PC-3 (cell line): ENCODE measurements at regions not wholly inside any gene's neighbourhood (a gene's known extent, or its start where the extent isn't known, plus 50 kb on each side); places are given as distances from the start of the nearest gene placed in this dataset.

ENCODE experiments used
- ATAC-seq: fragments of 200-7000 bp; cut with Tn5 transposase; 2 replicates; pipeline ENCODE4 v1.9.1; 2020; ENCODE audit warnings: mild to moderate bottlenecking, moderate library complexity
- BruUV-seq: library from RNA; stranded (reverse); fragments of 400-500 nt; replicated peaks from 2 replicates; lab custom pipeline; 2021; lab: Mats Ljungman, UMichigan
- CTCF ChIA-PET: fragments of 300-600 bp; sonication (Branson Sonifier 250); formaldehyde crosslinking; loops from one replicate; lab custom pipeline; 2022; ENCODE audit warnings: antibody characterized with exemption; lab: Charles Lee
- POLR2A ChIA-PET: fragments of 300-600 bp; sonication (Branson Sonifier 250); formaldehyde crosslinking; loops from one replicate; lab custom pipeline; 2022; ENCODE audit warnings: antibody characterized with exemption; ENCODE audit not compliant: unreplicated experiment; lab: Charles Lee
- DNase-seq: peaks from one replicate; pipeline ENCODE4 v3.0.0-alpha.2; 2015
- H2AFZ ChIP-seq: fragments of 300-600 bp; sonication (generic); 2 replicates; pipeline ENCODE4 v1.6.0; 2016; ENCODE audit warnings: antibody characterized with exemption, low read length
- H3F3A ChIP-seq: fragments of 300-600 bp; sonication (generic); one replicate; pipeline ENCODE4 v1.6.0; 2017; ENCODE audit warnings: antibody characterized with exemption, low read length, control low read depth, mild to moderate bottlenecking; ENCODE audit not compliant: unreplicated experiment
- H3K27ac ChIP-seq: fragments of 300-600 bp; sonication (generic); 2 replicates; pipeline ENCODE4 v1.5.1; 2016; ENCODE audit warnings: mild to moderate bottlenecking, low read length
- H3K27me3 ChIP-seq: fragments of 300-600 bp; sonication (generic); 2 replicates; pipeline ENCODE4 v1.6.1; 2016; ENCODE audit warnings: low read length, mixed read lengths
- H3K36me3 ChIP-seq: fragments of 300-600 bp; sonication (generic); 2 replicates; pipeline ENCODE4 v1.6.1; 2016; ENCODE audit warnings: low read depth, mixed run types, low read length, mixed read lengths
- H3K4me1 ChIP-seq: fragments of 300-600 bp; sonication (generic); 2 replicates; pipeline ENCODE4 v1.5.1; 2016; ENCODE audit warnings: low read length; ENCODE audit not compliant: insufficient read depth
- H3K4me2 ChIP-seq: fragments of 300-600 bp; sonication (generic); 2 replicates; pipeline ENCODE4 v1.6.0; 2016; ENCODE audit warnings: low read length
- H3K4me3 ChIP-seq: fragments of 300-600 bp; sonication (generic); 2 replicates; pipeline ENCODE4 v1.5.1; 2016; ENCODE audit warnings: mild to moderate bottlenecking, low read length, mixed read lengths
- H3K79me2 ChIP-seq: fragments of 300-600 bp; sonication (generic); 2 replicates; pipeline ENCODE4 v1.6.1; 2017; ENCODE audit warnings: low read length, mixed read lengths
- H3K9ac ChIP-seq: fragments of 300-600 bp; sonication (generic); 2 replicates; pipeline ENCODE4 v1.6.0; 2016; ENCODE audit warnings: mild to moderate bottlenecking, low read length
- H3K9me2 ChIP-seq: fragments of 300-600 bp; sonication (generic); replicated peaks from 2 replicates; pipeline ENCODE4 v1.6.1; 2016; ENCODE audit warnings: mixed run types, low read length, mixed read lengths
- H3K9me3 ChIP-seq: fragments of 300-600 bp; sonication (generic); 2 replicates; pipeline ENCODE4 v1.6.1; 2016; ENCODE audit warnings: low read length, mixed read lengths
- H4K20me1 ChIP-seq: fragments of 300-600 bp; sonication (generic); 2 replicates; pipeline ENCODE4 v1.6.1; 2016; ENCODE audit warnings: low read length, mixed read lengths
- EZH2 ChIP-seq: fragments of 300-600 bp; sonication (generic); IDR thresholded peaks from one replicate; pipeline ENCODE4 v1.6.1; 2017; ENCODE audit warnings: antibody characterized with exemption, mild to moderate bottlenecking, low read length; ENCODE audit not compliant: unreplicated experiment
- EZH2phosphoT487 ChIP-seq: fragments of 300-600 bp; sonication (generic); IDR thresholded peaks from 2 replicates; pipeline ENCODE4 v1.6.1; 2018; ENCODE audit warnings: mild to moderate bottlenecking, antibody characterized with exemption, low read length, borderline replicate concordance
- intact Hi-C: fragments of 100-400 bp; cut with micrococcal nuclease; formaldehyde crosslinking; loops from 2 replicates; pipeline ENCODE4 v1.9.0; 2023
- TF ChIP-seq, protein P1 (sequence below): fragments of 300-600 bp; sonication (generic); conservative IDR thresholded peaks from 2 replicates; pipeline ENCODE4 v1.5.1; 2017; ENCODE audit warnings: antibody characterized with exemption, low read depth, mild to moderate bottlenecking, low read length

DNA sequence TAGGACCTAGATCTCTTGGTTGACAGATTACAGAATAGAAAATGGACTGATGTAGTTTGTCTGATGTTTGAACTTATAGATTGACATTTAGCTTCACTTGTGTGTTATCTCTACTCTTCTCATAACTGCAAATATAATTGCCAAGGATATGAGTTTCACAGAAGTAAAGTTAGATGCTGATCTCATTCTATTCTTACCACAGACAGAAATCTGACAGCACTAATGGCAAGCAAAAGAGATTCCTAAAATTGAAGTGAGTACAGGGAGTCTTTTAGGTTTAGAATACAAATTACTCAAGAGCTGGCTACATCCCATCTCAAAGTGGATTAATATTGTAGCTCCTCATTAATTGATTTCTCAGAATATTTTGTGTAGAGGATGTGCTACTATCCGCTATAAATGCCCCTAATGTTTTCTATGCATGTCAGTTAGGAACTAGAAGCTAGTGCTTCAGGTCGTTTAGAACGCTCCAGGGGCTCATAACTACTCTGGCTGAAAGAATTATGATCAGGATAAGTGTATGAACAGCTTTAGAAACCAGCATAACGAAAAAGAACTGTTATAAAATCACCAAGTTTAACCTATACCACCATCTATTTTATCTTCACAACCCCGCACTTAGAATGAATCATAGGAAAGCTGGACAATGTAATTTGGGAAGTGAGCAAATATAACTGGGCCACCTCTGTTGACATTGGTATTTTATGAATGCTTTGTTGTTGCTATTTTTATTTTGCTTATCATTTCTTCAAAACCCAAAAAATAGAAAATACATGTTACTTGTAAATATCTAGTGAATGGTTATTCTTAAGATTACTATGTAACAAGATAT is 378.8 kb upstream of the REG3G start:
- ATAC-seq, result no peak
- Histone ChIP-seq H3K9me3 (peaks cover 11% of the 10 kb centered on the region), H3F3A (no peaks in the 10 kb centered on the region), H3K27me3 (no peaks in the 10 kb centered on the region), H3K9ac (no peak overlapping the region), H3K9me2 (no peaks in the 10 kb centered on the region), H3K4me3 (no peak overlapping the region), H4K20me1 (no peaks in the 10 kb centered on the region), H3K27ac (no peak overlapping the region), H3K4me1 (no peaks in the 10 kb centered on the region), H2AFZ (no peak overlapping the region), H3K79me2 (no peaks in the 10 kb centered on the region), H3K4me2 (no peak overlapping the region), H3K36me3 (no peaks in the 10 kb centered on the region)
- no TSS peak for BruUV-seq
- intact Hi-C loops, result no loop called here
- TF ChIP-seq EZH2 (no peak), EZH2phosphoT487 (no peak)
- TF ChIP-seq, protein P1, sequence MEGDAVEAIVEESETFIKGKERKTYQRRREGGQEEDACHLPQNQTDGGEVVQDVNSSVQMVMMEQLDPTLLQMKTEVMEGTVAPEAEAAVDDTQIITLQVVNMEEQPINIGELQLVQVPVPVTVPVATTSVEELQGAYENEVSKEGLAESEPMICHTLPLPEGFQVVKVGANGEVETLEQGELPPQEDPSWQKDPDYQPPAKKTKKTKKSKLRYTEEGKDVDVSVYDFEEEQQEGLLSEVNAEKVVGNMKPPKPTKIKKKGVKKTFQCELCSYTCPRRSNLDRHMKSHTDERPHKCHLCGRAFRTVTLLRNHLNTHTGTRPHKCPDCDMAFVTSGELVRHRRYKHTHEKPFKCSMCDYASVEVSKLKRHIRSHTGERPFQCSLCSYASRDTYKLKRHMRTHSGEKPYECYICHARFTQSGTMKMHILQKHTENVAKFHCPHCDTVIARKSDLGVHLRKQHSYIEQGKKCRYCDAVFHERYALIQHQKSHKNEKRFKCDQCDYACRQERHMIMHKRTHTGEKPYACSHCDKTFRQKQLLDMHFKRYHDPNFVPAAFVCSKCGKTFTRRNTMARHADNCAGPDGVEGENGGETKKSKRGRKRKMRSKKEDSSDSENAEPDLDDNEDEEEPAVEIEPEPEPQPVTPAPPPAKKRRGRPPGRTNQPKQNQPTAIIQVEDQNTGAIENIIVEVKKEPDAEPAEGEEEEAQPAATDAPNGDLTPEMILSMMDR, result no peak
- no peak for DNase-seq
- ChIA-PET CTCF (no interaction called here), POLR2A (no interaction called here)

DNA sequence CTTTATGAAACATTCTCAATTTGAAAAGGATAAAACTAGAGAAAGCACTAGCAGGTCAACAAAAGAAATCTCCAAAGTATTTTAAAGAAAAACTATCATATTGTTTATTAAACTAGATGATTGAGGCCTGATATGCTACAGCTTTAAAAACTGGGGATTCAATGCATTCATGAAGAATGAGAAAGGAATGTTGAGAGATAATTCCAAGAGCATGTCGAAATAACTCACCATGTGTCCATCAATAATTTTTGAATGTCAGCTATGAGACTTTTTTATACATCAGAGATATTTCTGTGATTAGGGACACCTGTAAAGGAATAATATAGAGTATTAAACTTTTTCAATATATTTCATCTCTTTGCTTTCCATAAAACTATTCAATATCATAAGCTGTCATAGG is 376.9 kb upstream of the REG3G start:
- peaks cover 14% of the 10 kb centered on the region for H3K9me3 ChIP-seq
- TF ChIP-seq EZH2, result no peak
- no peak for TF ChIP-seq EZH2phosphoT487
- TF ChIP-seq, protein P1, result no peak
- H3K27ac ChIP-seq, result no peak overlapping the region
- H3K4me1 ChIP-seq, result no peaks in the 10 kb centered on the region
- H3K9ac ChIP-seq, result no peak overlapping the region
- H4K20me1 ChIP-seq, result no peaks in the 10 kb centered on the region
- CTCF ChIA-PET, result no interaction called here
- POLR2A ChIA-PET, result no interaction called here
- ATAC-seq (no peak), DNase-seq (no peak)
- BruUV-seq, result no TSS peak
- no peaks in the 10 kb centered on the region for H3K36me3 ChIP-seq
- no peaks in the 10 kb centered on the region for H3K79me2 ChIP-seq
- H3F3A ChIP-seq, result no peaks in the 10 kb centered on the region
- H3K4me2 ChIP-seq, result no peak overlapping the region
- no peaks in the 10 kb centered on the region for H3K27me3 ChIP-seq
- H3K4me3 ChIP-seq, result no peak overlapping the region
- intact Hi-C loops, result no loop called here
- H2AFZ ChIP-seq, result no peak overlapping the region
- no peaks in the 10 kb centered on the region for H3K9me2 ChIP-seq

DNA sequence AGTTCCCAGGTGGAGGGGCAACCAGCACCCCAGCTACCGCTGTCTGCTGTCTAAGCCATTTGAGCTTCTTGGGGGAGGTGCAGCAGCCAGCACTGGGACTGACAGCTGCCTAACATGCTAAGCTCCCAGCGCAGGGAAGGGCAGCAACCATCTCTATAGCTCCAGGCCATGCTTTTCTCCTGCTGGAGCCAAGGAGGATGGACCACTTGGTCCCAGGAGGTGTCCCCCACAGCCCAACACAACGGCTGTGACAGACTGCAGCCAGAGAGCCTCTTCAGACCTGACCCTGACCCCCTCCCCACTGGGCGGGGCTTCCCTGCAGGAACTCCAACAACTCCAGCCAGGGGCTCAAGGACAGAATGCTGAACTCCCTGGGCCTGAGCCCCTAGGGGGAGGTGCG is 370.6 kb upstream of the REG3G start:
- no peaks in the 10 kb centered on the region for H3K79me2 ChIP-seq
- no peak overlapping the region for H2AFZ ChIP-seq
- intact Hi-C loops, result no loop called here
- 0 out of 2 replicates have a peak, but pooled peaks cover 9% of the 10 kb centered on the region for H3K9me3 ChIP-seq
- CTCF ChIA-PET, result no interaction called here
- H3K27me3 ChIP-seq, result no peaks in the 10 kb centered on the region
- H3K9ac ChIP-seq, result no peak overlapping the region
- no peaks in the 10 kb centered on the region for H3K4me1 ChIP-seq
- H3K4me2 ChIP-seq, result no peak overlapping the region
- H3K36me3 ChIP-seq, result no peaks in the 10 kb centered on the region
- H3K9me2 ChIP-seq, result no peaks in the 10 kb centered on the region
- no peaks in the 10 kb centered on the region for H3F3A ChIP-seq
- POLR2A ChIA-PET, result no interaction called here
- no peak overlapping the region for H3K4me3 ChIP-seq
- TF ChIP-seq EZH2phosphoT487, result no peak
- TF ChIP-seq, protein P1, result no peak
- DNase-seq, result no peak
- H4K20me1 ChIP-seq, result no peaks in the 10 kb centered on the region
- ATAC-seq, result no peak
- BruUV-seq, result no TSS peak
- H3K27ac ChIP-seq, result no peak overlapping the region
